Effector CD8-positive, alpha-beta T cell (primary cell): ENCODE measurements at regions not wholly inside any gene's neighbourhood (a gene's known extent, or its start where the extent isn't known, plus 50 kb on each side); places are given as distances from the start of the nearest gene placed in this dataset.
"Not testable (repeated sequence)": the region's sequence is repeated elsewhere in the genome, so short reads cannot be mapped to it uniquely, and the experiment has no call there.

ENCODE experiments used
- DNase-seq: peaks from one replicate; lab custom pipeline; 2025; lab: John Stamatoyannopoulos, UW

DNA sequence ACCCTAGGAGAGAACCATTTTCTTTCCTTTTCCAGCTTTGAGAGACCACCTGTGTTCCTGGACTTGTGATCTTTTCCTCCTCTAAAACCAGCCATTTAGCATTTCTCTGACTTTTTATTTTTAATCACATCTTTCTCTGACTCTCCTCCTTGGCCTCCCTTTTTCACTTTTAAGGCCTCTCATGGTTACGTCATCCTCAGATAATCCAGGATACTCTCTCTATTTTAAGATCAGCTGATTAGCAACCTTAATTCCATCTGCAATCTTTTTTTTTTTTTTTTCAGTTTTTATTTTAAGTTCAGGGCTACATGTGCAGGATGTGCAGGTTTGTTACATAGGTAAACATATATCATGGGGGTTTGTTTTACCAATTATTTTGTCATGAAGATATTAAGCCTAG is 54.0 kb downstream of the RFPL4B start:
- no peak for DNase-seq

DNA sequence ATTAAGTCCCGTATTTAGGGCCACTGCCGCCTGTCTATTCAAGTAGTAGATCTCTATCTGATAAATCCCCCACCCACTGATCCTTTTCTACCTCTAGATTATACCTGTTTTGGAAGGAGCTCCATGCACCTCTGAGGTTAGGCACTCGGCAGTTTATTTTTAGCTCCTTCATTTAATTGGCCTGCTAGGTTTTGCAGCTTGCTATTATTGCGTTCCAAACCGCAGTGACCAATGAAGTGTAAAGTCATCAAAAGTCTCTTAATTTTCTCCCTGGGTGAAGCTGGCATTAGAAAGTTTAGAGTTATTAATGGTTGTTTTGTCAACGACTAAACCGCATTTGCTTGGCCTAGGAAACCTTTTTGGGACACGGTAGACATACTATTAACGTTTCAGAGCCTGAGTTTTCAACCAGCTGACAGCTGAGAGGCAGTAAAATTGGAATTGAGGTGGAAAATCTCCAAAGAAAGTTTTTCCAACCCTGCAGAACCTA is 60.0 kb downstream of the RFPL4B start:
- DNase-seq: no peak

DNA sequence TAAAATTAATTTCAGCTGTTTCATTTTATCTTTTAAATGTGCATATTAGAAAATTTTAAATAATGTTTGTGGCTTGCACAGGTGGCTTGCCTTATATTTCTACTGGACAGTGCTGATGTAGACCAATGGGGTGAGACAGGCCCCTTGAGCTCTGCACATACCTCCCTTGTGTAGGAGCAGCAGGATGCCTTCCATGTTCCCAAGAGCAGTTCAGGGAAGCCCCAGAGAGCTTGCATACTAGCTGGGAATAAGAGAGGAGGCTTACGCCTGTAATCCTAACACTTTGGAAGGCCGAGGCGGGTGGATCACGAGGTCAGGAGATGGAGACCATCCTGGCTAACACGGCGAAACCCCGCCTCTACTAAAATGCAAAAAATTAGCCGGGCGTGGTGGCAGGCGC is 61.4 kb downstream of the RFPL4B start:
- no peak for DNase-seq

DNA sequence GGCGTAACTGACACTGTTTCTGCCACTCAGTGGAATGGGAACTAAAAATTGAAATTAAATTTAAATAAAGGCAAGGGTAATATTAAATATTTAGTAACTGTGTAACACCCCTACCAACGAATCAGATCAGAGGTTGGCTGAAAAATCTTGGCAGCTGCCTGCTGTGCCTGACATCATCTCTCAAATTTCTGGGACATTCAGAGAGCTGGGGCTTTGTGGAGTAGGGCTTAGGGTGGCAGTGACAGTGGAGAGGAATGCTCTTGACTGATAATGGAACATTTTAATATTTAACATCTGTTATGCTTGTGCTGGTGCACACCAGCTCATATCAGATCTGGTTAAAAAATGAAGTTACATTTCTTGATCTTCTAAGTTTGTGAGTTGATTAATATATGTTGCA is 62.2 kb downstream of the RFPL4B start:
- no peak for DNase-seq

DNA sequence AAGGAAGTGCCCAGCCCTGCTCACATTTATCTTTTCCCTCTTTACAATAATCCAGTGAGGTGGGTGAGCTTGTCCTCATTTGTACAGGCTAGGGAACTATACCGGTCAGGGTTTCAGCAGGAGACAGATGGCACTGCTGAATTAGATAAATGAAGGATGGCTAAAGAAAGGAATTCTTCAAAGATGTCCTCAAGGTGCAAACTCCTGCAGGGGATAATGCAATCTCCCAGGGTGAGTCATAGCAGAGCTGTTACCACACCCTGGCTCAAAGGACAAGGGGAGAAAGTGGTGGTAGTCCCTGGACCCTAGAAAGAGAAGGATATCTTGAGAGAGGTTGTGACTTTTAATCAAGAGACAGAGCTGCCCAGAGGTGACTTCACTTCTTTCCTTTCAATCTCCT is 66.7 kb downstream of the RFPL4B start:
- DNase-seq: no peak

DNA sequence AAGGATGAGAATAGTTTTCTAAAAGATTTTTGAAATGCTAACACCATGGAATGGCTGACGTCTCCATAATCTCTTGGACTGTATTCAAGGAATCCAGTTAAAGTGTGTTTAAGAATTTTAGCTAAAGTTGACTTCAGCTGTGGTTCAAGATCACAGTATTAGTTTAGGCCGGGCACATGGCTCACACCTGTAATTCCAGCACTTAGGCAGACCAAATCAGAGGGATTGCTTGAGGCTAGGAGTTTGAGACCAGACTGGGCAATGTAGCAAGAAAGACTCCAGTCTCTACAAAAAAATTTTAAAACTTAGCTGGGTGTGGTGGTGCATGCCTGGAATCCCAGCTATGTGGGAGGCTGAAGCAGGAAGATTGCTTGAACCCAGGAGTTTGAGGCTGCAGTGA is 68.2 kb downstream of the RFPL4B start:
- no peak for DNase-seq

DNA sequence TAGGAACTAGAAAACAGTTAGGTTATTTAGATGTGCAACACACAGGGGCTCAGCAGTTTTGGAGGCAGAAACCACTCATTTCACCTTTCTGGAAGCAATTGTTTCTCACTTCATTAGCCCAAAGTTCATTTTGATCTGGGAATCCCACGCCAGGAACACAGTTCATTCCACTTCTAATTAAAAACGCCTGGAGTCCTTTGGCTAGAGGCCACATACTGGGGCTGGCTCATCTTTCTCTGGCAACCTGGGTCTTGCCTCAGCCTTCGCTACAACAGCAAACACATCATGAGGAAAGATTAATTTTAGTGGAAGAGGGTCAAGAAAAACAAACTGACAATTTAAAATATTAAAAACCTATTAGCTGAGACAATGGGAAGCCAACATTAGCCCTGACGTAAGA is 69.7 kb downstream of the RFPL4B start:
- no peak for DNase-seq

DNA sequence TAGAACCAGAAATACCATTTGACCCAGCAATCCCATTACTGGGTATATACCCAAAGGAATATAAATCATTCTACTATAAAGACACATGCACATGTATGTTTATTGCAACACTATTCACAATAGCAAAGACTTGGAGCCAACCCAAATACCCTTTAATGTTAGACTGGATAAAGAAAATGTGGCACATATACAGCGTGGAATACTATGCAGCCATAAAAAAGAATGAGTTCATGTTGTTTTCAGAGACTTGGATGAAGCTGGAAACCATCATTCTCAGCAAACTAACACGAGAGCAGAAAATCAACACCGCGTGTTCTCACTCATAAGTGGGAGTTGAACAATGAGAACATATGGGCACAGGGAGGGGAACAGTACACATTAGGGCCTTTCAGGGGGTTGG is 79.9 kb downstream of the RFPL4B start:
- DNase-seq: not testable (repeated sequence)

DNA sequence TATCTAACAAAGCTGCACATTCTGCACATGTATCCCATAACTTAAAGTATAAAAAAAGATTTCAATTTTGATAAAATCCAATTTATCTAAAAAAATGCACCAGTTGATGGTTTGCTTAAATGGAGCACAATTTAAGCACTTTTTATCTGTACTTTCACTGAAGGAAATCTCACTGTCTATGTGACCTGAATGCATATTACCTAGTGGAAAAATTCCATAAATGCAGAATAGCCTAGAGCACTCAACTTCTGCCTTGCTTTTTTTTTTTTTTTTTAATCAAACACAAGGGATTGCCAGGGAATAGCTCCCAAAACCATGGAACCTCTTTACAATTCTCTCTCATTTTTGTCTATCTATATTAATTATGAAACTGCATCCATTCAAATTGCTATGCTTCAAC is 80.4 kb downstream of the RFPL4B start:
- no peak for DNase-seq

DNA sequence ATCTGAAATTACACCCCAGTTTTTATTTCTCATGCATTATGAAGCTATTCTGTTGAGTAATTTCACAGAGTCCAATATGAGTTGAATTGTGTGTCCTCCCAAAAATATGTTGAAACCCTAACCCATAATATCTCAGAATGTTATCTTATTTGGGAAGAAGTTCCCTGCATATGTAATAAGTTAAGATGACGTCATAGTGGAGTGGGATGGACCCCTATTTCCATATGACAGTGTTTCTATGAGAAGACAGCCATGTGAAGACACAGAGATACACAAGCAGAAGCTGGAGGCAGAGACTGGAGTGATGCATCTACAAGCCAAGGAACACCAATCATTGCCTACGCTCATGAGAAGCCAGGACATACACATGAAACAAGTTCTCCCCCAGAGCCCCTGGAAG is 81.3 kb downstream of the RFPL4B start:
- no peak for DNase-seq

DNA sequence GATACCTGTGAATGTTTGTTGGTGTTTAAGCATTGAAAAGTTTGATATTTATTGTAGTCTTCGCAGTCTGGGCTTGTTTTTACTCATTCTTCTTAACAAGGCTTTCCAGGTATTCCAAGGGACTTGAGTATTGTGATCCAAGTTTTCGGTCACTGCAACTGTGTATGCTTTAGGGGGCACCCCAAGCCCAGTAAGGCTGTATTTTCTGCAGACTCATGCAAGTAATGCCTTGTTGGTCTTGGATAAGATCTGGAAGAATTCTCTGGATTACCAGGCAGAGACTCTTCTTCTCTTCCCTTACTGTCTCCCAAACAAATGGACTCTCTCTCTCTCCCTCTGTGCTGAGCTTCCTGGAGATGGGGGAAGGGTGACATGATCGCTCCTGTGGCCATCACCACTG is 82.1 kb downstream of the RFPL4B start:
- DNase-seq: no peak

DNA sequence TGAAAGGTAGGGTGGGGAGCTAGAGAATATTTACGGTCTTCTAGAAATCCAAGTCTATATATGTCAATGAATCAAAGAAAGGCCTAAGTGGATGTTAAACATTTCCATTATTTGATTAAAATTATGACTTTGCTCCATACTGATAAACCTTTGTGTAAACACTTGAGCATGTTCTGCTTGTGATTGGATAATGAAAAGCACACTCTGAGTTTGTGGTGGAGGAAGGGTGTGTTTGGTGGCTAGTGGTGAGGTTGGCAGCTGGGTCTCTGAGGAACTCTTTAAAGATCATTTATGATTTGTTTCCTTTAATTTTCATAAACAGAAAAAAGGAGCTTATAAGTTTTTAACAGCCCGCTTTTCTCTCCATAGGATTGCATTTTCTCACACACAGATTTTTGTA is 84.7 kb downstream of the RFPL4B start:
- no peak for DNase-seq

DNA sequence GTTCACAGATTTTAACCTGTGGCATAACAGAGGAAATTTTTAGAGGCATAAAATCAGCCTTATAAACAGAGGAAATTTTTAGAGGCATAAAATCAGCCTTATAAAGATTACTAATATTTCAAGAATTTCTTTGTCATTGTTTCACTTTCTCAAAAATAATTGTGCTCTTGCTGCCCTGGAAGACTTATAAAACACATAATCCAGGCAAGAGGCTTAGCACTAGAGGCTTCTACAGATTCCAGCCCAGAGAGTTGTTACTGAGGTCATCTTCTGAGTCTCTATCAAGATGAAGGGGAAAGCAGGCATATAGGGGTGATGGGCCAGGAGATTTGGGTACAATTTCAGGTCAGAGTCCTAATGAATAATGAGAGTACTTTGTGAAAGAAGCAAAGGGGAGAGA is 85.7 kb downstream of the RFPL4B start:
- DNase-seq: no peak

DNA sequence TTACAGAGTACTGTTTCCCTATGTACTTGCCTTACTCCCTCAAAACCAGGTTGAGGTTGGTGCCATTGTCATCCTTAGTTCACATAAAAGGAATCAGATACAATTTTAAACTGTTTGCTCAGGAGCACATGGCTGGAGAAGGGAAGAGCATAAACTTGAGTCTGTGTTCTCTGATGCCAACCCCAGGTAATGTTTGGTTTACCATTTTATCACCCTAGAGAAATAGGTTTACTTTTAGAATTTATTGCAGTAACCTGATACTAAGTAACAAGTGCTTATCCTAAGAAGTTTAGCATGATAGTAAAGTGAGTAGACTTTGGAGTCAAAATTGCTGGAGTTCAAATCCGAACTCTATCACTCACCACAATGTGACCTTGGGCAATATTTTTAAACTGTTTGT is 86.3 kb downstream of the RFPL4B start:
- no peak for DNase-seq

DNA sequence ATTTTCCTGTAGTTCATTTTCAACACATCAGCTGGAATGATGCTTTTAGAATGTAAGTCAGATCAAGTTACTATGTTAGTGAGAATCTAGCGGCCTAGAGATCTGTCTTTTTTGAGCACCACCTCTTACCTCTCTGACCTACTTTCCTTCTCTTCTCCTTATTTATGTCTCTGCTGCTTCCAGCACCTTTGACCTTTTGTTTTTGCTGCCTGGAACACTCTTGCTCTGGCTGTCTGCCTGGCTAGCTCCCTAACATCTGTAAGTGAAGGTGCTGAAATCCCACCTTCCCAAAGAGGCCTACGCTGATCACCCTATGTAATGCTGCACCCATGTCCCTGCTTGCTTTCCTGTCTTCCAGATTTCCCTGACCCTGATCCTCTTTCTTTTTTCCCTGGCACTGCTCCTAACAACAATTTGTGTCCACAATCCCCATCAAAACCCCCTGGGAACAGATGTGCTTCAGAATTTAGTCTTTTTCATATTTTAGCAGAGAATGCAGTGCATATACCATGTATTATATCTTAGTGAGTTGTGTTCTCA is 87.8 kb downstream of the RFPL4B start:
- DNase-seq: no peak

DNA sequence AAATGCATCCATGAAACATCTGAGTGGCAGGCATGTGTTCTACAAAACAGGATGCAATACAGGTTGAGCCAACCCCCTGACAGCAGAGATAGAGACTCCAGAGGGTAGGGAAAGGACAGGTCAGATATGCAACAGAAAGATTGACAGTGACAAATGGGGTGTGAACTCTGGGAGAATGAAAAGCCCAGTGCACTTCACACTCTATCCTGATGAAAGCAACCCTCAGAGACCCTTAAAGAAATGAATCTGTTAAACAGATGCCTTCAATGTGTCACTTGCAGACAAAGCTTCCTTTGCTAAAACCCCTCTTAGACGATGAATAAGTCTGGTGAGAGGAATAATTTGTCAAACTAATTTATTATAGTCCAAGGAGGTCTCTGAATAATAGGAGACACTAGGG is 89.9 kb downstream of the RFPL4B start:
- DNase-seq: no peak

DNA sequence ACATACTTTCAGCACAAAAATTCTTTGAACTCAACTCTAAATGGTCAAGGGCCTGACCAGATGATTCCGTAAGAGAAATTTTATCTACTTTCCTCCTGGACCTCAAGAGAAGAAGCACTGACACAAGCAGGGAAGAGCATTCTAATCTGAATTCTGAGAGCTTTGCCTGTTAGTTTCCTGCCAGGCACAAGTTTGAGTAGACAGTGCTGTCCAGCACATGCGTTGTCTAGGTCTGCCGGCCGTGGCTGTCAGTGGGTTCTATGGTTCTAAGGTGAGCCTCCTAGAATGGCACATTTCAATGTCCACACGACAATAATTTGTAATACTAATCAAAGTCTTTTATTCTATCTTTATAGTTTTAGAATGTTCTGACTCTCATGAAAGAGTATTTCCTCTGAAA is 91.9 kb downstream of the RFPL4B start:
- no peak for DNase-seq

DNA sequence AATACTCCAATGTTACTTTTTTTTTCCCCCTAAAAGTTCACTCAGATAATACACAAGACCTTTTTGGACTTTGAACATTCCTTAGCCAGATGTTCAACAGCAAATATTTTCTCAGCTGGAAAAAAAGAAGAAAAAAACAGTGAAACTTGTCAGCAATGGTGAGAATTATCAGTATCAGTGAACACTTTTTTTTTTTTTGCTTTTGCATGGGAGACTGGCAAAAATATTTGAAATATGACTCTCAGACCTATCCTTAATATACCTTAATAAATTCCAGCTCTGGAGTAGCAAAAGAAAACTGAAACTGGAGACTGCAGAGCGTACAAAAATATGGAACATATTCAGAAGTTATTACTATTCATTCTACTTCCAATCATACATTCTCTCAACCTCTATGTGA is 92.3 kb downstream of the RFPL4B start:
- DNase-seq: no peak

DNA sequence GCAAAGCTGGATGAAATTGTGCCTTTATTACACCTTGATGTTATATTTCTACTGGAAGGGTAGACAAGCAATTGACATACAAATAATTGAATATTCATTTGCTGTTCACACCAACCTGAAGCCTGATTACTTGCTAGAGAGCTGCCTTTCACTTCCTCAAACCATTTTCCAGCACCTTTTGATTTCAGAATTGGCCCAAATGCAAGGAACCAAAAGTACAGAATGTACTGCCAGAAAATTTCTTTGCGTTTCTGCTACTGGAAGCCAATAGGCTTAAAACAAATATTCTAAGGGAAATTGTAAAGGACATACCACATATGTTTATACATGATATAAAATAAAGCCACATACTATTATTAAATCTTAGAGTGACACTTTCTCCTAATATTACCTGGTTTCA is 94.5 kb downstream of the RFPL4B start:
- no peak for DNase-seq

DNA sequence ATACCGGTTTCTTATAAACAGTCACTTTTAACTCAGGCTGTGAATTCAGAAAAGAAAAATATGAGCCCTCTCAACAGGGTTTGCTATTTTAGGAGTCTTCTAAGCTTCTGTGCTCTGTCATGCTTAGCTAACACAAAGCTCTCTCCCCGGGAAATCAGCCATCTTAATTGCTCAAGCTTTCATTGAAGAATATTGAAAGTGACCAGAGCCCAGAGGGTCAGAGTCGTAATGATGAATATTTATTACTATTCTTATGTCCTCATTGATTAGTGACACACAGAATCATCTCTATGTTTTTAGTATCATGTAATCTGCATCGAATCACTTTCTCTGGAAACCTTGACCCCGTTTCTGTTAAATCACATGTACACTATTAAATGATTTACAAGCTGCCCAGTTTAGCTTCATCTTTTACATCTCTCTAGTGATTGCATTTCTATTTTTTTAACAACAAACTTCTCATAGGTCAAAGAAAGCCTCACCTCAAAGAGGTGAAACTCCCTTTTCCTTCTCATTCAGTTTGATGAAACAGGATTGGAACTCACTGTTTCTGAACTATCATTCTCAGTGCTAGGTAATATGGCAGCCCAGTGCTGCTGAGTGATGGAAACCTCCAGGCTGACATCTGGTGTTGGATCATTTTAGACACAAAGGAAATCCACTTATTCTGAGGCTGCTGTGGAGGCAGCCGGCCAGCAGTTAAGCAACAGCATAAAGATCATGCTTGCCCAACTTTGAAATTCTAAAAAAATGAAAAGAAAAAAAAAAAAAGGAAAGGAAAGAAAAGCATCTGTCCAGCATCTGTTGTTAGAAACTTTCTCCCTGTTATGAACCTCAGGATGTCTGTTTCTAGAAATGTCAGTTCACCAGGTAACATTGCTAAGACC is 96.3 kb downstream of the RFPL4B start:
- DNase-seq: no peak

DNA sequence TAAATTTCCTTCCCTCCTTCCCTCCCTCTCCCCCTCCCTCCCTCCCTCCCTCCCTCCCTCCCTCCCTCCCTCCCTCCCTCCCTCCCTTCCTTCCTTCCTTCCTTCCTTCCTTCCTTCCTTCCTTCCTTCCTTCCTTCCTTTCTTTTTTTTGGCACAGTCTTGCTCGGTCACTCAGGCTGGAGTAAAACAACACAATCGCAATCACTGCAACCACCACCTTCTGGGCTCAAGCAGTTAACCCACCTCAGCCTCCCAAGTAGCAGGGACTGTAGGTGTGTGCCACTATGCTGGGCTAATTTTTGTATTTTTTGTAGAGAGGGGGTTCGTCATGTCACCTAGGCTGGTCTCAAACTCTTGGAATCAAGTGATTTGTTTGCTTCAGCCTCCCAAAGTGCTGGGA is 101.7 kb downstream of the RFPL4B start:
- not testable (repeated sequence) for DNase-seq

DNA sequence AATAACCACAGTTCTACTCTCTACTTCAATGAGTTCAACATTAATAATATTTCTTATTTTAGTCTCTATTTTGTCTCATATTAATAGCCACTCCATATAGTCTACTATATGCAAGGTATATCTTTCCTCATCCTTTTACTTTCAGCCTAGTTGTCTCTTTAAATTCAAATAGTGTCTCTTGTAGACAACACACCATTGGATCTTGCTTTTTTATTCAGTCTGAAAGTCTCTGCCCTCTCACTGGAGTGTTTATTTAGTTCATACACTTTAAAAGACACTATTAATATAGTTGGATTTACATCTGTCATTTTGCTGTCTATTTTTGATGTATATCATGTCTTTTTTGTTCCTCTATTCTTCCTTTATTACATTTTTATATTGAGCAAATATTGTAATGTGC is 103.5 kb downstream of the RFPL4B start:
- DNase-seq: no peak

DNA sequence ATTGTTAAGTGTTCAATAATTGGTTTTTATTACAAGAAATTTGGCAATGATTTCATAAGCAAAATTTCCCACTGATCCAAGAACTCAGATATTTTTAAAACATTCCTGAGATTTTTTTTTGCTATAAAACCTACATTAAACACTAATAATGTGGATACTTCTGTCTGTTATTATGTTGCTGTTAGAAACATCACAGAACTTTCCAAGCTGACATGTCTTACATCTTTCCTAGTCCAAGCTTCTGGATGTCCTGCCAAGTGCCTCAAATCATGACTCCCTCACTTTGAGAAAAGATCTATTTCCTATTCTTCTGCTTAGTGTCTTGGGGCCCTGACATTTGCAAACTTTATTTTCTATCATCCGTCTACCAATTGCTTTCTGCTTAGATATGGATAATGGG is 110.8 kb downstream of the RFPL4B start:
- DNase-seq: no peak
